22Rv1 (cell line): ENCODE measurements at regions not wholly inside any gene's neighbourhood (a gene's known extent, or its start where the extent isn't known, plus 50 kb on each side); places are given as distances from the start of the nearest gene placed in this dataset.

ENCODE experiments used
- CTCF ChIP-seq: fragments of 450-650 bp; IDR thresholded peaks from 2 replicates; pipeline ENCODE4 v1.5.1; 2017; ENCODE audit warnings: mild to moderate bottlenecking
- ZFX ChIP-seq: fragments of 450-650 bp; IDR thresholded peaks from 2 replicates; pipeline ENCODE4 v1.6.1; 2017; ENCODE audit warnings: antibody characterized with exemption, borderline replicate concordance

- TF ChIP-seq CTCF, result no peak
- TF ChIP-seq ZFX, result no peak
These were observed 114.7 kb downstream of the BEGAIN start for GRCh38 chr14:100472491-100472890.
